Endodermal cell (in vitro differentiated cells): ENCODE measurements at regions not wholly inside any gene's neighbourhood (a gene's known extent, or its start where the extent isn't known, plus 50 kb on each side); places are given as distances from the start of the nearest gene placed in this dataset.

Source experiments
- DNase-seq: peaks from one replicate; pipeline ENCODE4 v3.0.0-alpha.2; 2017
- H3K27ac ChIP-seq: 2 replicates; pipeline ENCODE4 v1.5.1; 2013; ENCODE audit warnings: mild to moderate bottlenecking, low read depth, low read length, moderate library complexity
- H3K27me3 ChIP-seq: 2 replicates; pipeline ENCODE4 v1.6.1; 2013; ENCODE audit warnings: mild to moderate bottlenecking, low read length, moderate library complexity; ENCODE audit not compliant: insufficient read depth, control insufficient read depth, poor library complexity, severe bottlenecking
- H3K36me3 ChIP-seq: 2 replicates; pipeline ENCODE4 v1.7.0; 2013; ENCODE audit warnings: mild to moderate bottlenecking, low read length, moderate library complexity; ENCODE audit not compliant: control insufficient read depth, insufficient read depth
- H3K4me1 ChIP-seq: one replicate; pipeline ENCODE4 v1.7.0; 2013; ENCODE audit warnings: low read length; ENCODE audit not compliant: control insufficient read depth, insufficient read depth
- H3K4me3 ChIP-seq: 2 replicates; pipeline ENCODE4 v1.5.1; 2013; ENCODE audit warnings: mild to moderate bottlenecking, low read length, moderate library complexity
- H3K9ac ChIP-seq: 2 replicates; pipeline ENCODE4 v1.6.1; 2013; ENCODE audit warnings: mild to moderate bottlenecking, low read length, moderate library complexity; ENCODE audit not compliant: poor library complexity, severe bottlenecking; ENCODE audit errors: extremely low read depth
- H3K9me3 ChIP-seq: 2 replicates; pipeline ENCODE4 v1.6.1; 2013; ENCODE audit warnings: mild to moderate bottlenecking, low read length, moderate library complexity; ENCODE audit not compliant: control insufficient read depth
- H3K27ac Mint-ChIP-seq: 2 replicates; pipeline ENCODE4 v1.8.0; 2020; ENCODE audit warnings: mixed read lengths
- H3K27me3 Mint-ChIP-seq: 2 replicates; pipeline ENCODE4 v1.8.0; 2021; ENCODE audit warnings: mild to moderate bottlenecking, mixed read lengths; ENCODE audit not compliant: insufficient read depth
- H3K36me3 Mint-ChIP-seq: 2 replicates; pipeline ENCODE4 v1.8.0; 2020; ENCODE audit warnings: low read depth, mixed read lengths
- H3K4me1 Mint-ChIP-seq: 2 replicates; pipeline ENCODE4 v1.8.0; 2020; ENCODE audit warnings: mixed read lengths
- H3K4me3 Mint-ChIP-seq: 2 replicates; pipeline ENCODE4 v1.8.0; 2020; ENCODE audit warnings: mild to moderate bottlenecking, moderate library complexity, mixed read lengths
- H3K9me3 Mint-ChIP-seq: 2 replicates; pipeline ENCODE4 v1.8.0; 2020; ENCODE audit warnings: mild to moderate bottlenecking, mixed read lengths
- WGBS, 2 experiments: methylation state at CpG; one replicate each; pipeline versions ENCODE4 v1.1.5 to v1.1.7; 2013; ENCODE audit warnings: missing lambda C conversion rate in 2 of 2, mixed read lengths in 1 of 2; ENCODE audit not compliant: insufficient coverage in 1 of 2, insufficient read length in 1 of 2; 5-methylcytosine and 5-hydroxymethylcytosine counted together
- TF ChIP-seq, protein P1 (sequence below): fragments of 200-600 bp; sonication (generic); conservative IDR thresholded peaks from 2 replicates; pipeline ENCODE4 v1.5.0; 2021; ENCODE audit warnings: antibody characterized with exemption, mild to moderate bottlenecking

DNA sequence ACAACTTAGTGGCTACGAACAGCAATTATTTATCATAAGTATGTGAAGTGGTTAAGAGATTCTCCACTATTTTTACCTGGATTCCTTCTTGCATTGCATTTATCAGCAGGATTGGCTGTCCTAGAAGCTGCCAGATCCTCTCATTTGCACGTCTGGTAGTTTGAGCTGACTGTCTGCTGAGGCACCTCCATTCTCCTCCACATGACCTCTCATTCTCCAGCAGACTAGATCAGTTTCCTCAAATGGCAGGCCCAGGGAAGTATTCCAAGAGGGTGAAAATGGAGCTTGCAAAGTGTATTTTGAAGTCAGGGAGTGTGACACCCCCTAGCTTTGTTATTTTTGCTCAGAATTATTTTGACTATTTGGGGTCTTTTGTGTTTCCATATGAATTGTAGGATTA lies 870.1 kb downstream of the CDH11 start:
- TF ChIP-seq, protein P1, sequence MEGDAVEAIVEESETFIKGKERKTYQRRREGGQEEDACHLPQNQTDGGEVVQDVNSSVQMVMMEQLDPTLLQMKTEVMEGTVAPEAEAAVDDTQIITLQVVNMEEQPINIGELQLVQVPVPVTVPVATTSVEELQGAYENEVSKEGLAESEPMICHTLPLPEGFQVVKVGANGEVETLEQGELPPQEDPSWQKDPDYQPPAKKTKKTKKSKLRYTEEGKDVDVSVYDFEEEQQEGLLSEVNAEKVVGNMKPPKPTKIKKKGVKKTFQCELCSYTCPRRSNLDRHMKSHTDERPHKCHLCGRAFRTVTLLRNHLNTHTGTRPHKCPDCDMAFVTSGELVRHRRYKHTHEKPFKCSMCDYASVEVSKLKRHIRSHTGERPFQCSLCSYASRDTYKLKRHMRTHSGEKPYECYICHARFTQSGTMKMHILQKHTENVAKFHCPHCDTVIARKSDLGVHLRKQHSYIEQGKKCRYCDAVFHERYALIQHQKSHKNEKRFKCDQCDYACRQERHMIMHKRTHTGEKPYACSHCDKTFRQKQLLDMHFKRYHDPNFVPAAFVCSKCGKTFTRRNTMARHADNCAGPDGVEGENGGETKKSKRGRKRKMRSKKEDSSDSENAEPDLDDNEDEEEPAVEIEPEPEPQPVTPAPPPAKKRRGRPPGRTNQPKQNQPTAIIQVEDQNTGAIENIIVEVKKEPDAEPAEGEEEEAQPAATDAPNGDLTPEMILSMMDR = no peak
- no peak overlapping the region for H3K4me3 Mint-ChIP-seq

DNA sequence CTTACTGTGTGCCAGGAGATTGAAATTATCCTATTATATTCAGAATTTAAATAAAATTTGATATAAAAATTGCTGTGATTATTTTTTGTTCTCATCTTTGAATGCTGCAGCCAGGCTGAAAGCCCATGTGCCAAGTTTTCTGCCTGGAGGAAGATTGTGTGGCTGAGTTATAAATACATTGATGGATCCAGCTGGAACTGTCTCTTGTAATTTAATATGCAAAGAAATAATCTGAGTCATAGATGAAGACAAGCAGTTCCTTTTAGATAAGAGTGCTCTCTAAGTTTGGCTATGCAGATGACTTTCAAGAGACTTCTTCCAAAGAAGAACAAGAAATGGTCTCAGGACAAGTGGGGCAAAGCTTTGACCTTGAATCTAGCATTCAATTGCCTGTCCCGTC lies 871.0 kb downstream of the CDH11 start:
- Mint-ChIP-seq H3K27ac (no peak overlapping the region), H3K27me3 (no peaks in the 10 kb centered on the region), H3K4me1 (no peaks in the 10 kb centered on the region), H3K36me3 (no peaks in the 10 kb centered on the region), H3K4me3 (no peak overlapping the region), H3K9me3 (no peaks in the 10 kb centered on the region)
- WGBS, 2 experiments = 100% methylated on average over 1 of the region's 1 CpG; no CpG with 5 or more reads in 1 of the 2 experiments
- Histone ChIP-seq H3K27ac (no peak overlapping the region), H3K4me1 (no peaks in the 10 kb centered on the region), H3K36me3 (no peaks in the 10 kb centered on the region), H3K9ac (no peak overlapping the region), H3K9me3 (no peaks in the 10 kb centered on the region), H3K27me3 (no peaks in the 10 kb centered on the region), H3K4me3 (no peak overlapping the region)
- TF ChIP-seq, protein P1 = no peak
- no peak for DNase-seq

More for the DNA sequence above, 870.1 kb downstream of the CDH11 start:
- Mint-ChIP-seq H3K27ac (no peak overlapping the region), H3K4me1 (no peaks in the 10 kb centered on the region), H3K9me3 (no peaks in the 10 kb centered on the region), H3K27me3 (no peaks in the 10 kb centered on the region), H3K36me3 (no peaks in the 10 kb centered on the region)
- Histone ChIP-seq H3K36me3 (no peaks in the 10 kb centered on the region), H3K27ac (no peak overlapping the region), H3K4me1 (no peaks in the 10 kb centered on the region), H3K9ac (no peak overlapping the region), H3K9me3 (no peaks in the 10 kb centered on the region), H3K4me3 (no peak overlapping the region), H3K27me3 (no peaks in the 10 kb centered on the region)
- 80 to 84% methylated on average over 1 to 2 of the region's 2 CpGs for WGBS, 2 experiments
- no peak for DNase-seq

DNA sequence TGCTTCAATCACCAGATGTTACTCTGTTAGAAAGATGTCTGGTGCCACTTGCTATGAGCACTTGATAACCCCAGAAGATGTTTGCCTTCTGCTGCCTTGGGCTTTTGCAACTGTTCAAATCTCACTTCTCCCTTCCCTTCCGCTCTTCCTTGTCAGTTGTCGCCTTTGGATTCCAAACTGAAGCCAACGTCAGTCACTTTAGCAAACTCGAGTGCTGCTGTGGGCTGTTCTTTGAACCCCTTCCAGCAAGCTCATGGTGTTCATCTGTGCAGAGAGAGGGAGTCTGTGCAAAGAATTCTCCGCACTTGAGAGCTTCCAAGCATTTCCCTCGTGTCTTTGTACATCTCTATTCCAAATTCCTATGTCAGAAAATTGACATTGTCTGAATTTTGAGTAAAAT lies 879.4 kb downstream of the CDH11 start:
- H3K9me3 ChIP-seq = no peaks in the 10 kb centered on the region
- H3K9ac ChIP-seq = no peak overlapping the region
- 90 to 94% methylated on average over 4 to 5 of the region's 6 CpGs for WGBS, 2 experiments
- TF ChIP-seq, protein P1 = no peak
- no peaks in the 10 kb centered on the region for H3K27me3 Mint-ChIP-seq
- H3K4me3 ChIP-seq = no peak overlapping the region
- no peak overlapping the region for H3K4me3 Mint-ChIP-seq
- H3K36me3 Mint-ChIP-seq = no peaks in the 10 kb centered on the region
- no peaks in the 10 kb centered on the region for H3K36me3 ChIP-seq
- H3K27ac Mint-ChIP-seq = no peak overlapping the region
- H3K27ac ChIP-seq = no peak overlapping the region
- H3K4me1 ChIP-seq = no peaks in the 10 kb centered on the region
- DNase-seq = no peak
- H3K9me3 Mint-ChIP-seq = peaks cover 4% of the 10 kb centered on the region
- H3K4me1 Mint-ChIP-seq = no peaks in the 10 kb centered on the region
- no peaks in the 10 kb centered on the region for H3K27me3 ChIP-seq
